ENCODE measurements at regions not wholly inside any gene's neighbourhood (a gene's known extent, or its start where the extent isn't known, plus 50 kb on each side); places are given as distances from the start of the nearest gene placed in this dataset.

DNA sequence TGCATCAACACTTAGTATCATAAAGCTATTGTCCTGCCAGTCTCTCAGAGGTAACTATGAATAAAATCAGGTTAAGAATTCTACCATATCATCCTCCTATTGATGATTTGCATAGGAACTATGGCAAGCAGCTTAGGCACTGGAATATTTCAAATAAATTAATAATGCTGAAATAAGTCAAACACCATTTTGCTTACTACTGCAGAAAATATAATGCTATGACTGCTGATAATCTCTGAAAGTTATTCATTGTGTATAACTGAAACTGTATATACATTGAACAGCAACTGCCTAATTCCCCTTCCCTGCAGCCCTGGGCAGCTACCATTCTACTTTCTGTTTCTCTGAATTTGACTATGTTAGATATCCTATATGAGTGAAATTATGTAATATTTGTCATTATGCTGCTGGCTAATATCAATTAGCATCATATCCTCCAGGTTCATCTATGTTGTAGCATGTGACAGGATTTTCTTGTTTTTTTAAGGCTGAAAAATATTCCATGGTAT is 318.8 kb upstream of the SGCG start:
- DNase-seq (ENCODE audit: low read depth), result no peak
- H3K4me3 ChIP-seq (ENCODE audit: low read depth, low read length), result no peak overlapping the region
- no peak for TF ChIP-seq CTCF (IDR thresholded peaks at IDR 0.05; ENCODE audit: control insufficient read depth, extremely low read depth, insufficient read depth)

- no peak overlapping the region for H3K4me3 ChIP-seq (ENCODE audit: low read depth, low read length)
- DNase-seq (ENCODE audit: low read depth), result no peak
- no peak for TF ChIP-seq CTCF (IDR thresholded peaks at IDR 0.05; ENCODE audit: control insufficient read depth, extremely low read depth, insufficient read depth)
These were observed 318.3 kb upstream of the SGCG start for GRCh38 chr13:22862478-22862877.

GRCh38 chr13:22866221-22866620 is 314.6 kb upstream of the SGCG start:
- no peak for TF ChIP-seq CTCF (IDR thresholded peaks at IDR 0.05; ENCODE audit: control insufficient read depth, extremely low read depth, insufficient read depth)
- DNase-seq (ENCODE audit: low read depth), result no peak
- no peak overlapping the region for H3K4me3 ChIP-seq (ENCODE audit: low read depth, low read length)

GRCh38 chr13:22871231-22871630 is 309.5 kb upstream of the SGCG start:
- DNase-seq (ENCODE audit: low read depth), result no peak
- TF ChIP-seq CTCF (IDR thresholded peaks at IDR 0.05; ENCODE audit: control insufficient read depth, extremely low read depth, insufficient read depth), result no peak
- H3K4me3 ChIP-seq (ENCODE audit: low read depth, low read length), result no peak overlapping the region

- H3K4me3 ChIP-seq (ENCODE audit: low read depth, low read length), result no peak overlapping the region
- TF ChIP-seq CTCF (IDR thresholded peaks at IDR 0.05; ENCODE audit: control insufficient read depth, extremely low read depth, insufficient read depth), result no peak
- no peak for DNase-seq (ENCODE audit: low read depth)
These were observed 305.9 kb upstream of the SGCG start for GRCh38 chr13:22874839-22875238.

DNA sequence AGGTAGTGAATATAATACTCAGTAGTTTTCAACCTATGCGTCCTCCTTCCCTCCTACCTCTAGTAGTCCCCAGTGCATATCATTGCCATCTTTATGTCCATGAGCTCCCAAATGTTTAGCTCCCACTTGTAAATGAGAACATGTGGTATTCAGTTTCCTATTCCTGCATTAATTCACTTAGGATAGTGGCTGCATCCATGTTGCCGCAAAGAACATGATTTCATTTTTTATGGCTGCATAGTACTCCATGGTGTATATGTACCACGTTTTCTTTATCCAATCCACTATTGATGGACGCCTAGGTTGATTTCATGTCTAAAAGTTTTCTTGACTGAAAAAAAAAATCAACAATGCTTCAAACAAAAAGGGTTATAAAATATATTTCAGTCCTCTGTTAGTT is 303.4 kb upstream of the SGCG start:
- no peak for TF ChIP-seq CTCF (IDR thresholded peaks at IDR 0.05; ENCODE audit: control insufficient read depth, extremely low read depth, insufficient read depth)
- H3K4me3 ChIP-seq (ENCODE audit: low read depth, low read length), result no peak overlapping the region
- no peak for DNase-seq (ENCODE audit: low read depth)
